ENCODE measurements at regions not wholly inside any gene's neighbourhood (a gene's known extent, or its start where the extent isn't known, plus 50 kb on each side); places are given as distances from the start of the nearest gene placed in this dataset.
"Not testable (repeated sequence)": the region's sequence is repeated elsewhere in the genome, so short reads cannot be mapped to it uniquely, and the experiment has no call there.

DNA sequence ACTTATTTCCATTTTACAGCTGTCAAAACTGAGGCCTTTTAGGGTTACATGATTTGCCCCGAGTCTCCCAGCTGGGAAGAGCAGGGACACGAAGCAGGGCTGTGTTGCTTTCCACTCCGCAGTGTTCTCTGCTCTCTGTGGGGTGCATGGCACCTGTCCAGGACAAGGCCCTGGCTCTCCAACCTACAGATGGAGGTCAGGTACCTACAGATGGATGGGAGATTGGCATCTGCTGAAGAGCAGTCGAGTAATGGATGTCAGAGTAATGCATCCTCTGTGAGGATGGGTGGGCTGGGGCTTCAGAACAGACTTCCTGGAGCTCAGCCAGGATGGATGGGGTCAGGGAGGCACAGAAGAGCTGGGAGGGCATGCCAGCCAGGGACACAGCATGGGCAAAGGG lies 85.0 kb downstream of the EMX2 start:
- H3K4me2 ChIP-seq, result no peak overlapping the region
- no peaks in the 10 kb centered on the region for H3K36me3 ChIP-seq (replicated peaks in 1 of 2; ENCODE audit: control insufficient read depth in 1 of 2, insufficient read depth in 2 of 2, low read length in 1 of 2)
- no peaks in the 10 kb centered on the region; the same call in 1 of the 2 replicates for H3K9me3 ChIP-seq
- no peaks in the 10 kb centered on the region for H3K9me2 ChIP-seq
- no peak overlapping the region for H2AFZ ChIP-seq (ENCODE audit: low read depth)
- no peaks in the 10 kb centered on the region for H3K27me3 ChIP-seq (ENCODE audit: insufficient read depth)
- H4K20me1 ChIP-seq (ENCODE audit: insufficient read depth), result no peaks in the 10 kb centered on the region
- H3K9ac ChIP-seq, result no peak overlapping the region
- no peak overlapping the region for H3K27ac ChIP-seq (ENCODE audit: low read depth in 2 of 2, low read length in 1 of 2)
- WGBS (ENCODE audit: low lambda C conversion rate), result 39% methylated on average over 4 of the region's 4 CpGs
- no peaks in the 10 kb centered on the region; a peak in 1 of 4 replicates for H3K4me1 ChIP-seq (ENCODE audit: control insufficient read depth in 1 of 2, insufficient read depth in 2 of 2, low read depth in 1 of 2, low read length in 1 of 2)
- TF ChIP-seq TAF1 (IDR thresholded peaks at IDR 0.05; ENCODE audit: borderline replicate concordance, low read depth, low read length), result no peak
- TF ChIP-seq, protein P1, sequence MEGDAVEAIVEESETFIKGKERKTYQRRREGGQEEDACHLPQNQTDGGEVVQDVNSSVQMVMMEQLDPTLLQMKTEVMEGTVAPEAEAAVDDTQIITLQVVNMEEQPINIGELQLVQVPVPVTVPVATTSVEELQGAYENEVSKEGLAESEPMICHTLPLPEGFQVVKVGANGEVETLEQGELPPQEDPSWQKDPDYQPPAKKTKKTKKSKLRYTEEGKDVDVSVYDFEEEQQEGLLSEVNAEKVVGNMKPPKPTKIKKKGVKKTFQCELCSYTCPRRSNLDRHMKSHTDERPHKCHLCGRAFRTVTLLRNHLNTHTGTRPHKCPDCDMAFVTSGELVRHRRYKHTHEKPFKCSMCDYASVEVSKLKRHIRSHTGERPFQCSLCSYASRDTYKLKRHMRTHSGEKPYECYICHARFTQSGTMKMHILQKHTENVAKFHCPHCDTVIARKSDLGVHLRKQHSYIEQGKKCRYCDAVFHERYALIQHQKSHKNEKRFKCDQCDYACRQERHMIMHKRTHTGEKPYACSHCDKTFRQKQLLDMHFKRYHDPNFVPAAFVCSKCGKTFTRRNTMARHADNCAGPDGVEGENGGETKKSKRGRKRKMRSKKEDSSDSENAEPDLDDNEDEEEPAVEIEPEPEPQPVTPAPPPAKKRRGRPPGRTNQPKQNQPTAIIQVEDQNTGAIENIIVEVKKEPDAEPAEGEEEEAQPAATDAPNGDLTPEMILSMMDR (IDR thresholded peaks at IDR 0.05), result no peak
- no peak for TF ChIP-seq ELF1 (IDR thresholded peaks at IDR 0.05)
- TF ChIP-seq, protein P2, sequence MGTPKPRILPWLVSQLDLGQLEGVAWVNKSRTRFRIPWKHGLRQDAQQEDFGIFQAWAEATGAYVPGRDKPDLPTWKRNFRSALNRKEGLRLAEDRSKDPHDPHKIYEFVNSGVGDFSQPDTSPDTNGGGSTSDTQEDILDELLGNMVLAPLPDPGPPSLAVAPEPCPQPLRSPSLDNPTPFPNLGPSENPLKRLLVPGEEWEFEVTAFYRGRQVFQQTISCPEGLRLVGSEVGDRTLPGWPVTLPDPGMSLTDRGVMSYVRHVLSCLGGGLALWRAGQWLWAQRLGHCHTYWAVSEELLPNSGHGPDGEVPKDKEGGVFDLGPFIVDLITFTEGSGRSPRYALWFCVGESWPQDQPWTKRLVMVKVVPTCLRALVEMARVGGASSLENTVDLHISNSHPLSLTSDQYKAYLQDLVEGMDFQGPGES (IDR thresholded peaks at IDR 0.05; ENCODE audit: low read depth, low read length), result no peak
- TF ChIP-seq EZH2phosphoT487 (IDR thresholded peaks at IDR 0.05; ENCODE audit: borderline replicate concordance, low read depth), result no peak
- no peak for TF ChIP-seq POLR2AphosphoS5 (IDR thresholded peaks at IDR 0.05; ENCODE audit: low read depth, low read length)
- TF ChIP-seq, protein P3, sequence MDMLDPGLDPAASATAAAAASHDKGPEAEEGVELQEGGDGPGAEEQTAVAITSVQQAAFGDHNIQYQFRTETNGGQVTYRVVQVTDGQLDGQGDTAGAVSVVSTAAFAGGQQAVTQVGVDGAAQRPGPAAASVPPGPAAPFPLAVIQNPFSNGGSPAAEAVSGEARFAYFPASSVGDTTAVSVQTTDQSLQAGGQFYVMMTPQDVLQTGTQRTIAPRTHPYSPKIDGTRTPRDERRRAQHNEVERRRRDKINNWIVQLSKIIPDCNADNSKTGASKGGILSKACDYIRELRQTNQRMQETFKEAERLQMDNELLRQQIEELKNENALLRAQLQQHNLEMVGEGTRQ (IDR thresholded peaks at IDR 0.05; ENCODE audit: borderline replicate concordance, low read depth, low read length), result no peak
- TF ChIP-seq, protein P4, sequence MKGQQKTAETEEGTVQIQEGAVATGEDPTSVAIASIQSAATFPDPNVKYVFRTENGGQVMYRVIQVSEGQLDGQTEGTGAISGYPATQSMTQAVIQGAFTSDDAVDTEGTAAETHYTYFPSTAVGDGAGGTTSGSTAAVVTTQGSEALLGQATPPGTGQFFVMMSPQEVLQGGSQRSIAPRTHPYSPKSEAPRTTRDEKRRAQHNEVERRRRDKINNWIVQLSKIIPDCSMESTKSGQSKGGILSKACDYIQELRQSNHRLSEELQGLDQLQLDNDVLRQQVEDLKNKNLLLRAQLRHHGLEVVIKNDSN (IDR thresholded peaks at IDR 0.05; ENCODE audit: borderline replicate concordance, low read depth), result no peak
- TF ChIP-seq, protein P5, sequence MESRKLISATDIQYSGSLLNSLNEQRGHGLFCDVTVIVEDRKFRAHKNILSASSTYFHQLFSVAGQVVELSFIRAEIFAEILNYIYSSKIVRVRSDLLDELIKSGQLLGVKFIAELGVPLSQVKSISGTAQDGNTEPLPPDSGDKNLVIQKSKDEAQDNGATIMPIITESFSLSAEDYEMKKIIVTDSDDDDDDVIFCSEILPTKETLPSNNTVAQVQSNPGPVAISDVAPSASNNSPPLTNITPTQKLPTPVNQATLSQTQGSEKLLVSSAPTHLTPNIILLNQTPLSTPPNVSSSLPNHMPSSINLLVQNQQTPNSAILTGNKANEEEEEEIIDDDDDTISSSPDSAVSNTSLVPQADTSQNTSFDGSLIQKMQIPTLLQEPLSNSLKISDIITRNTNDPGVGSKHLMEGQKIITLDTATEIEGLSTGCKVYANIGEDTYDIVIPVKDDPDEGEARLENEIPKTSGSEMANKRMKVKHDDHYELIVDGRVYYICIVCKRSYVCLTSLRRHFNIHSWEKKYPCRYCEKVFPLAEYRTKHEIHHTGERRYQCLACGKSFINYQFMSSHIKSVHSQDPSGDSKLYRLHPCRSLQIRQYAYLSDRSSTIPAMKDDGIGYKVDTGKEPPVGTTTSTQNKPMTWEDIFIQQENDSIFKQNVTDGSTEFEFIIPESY (IDR thresholded peaks at IDR 0.05; ENCODE audit: borderline replicate concordance, low read depth), result no peak
- TF ChIP-seq TEAD4 (IDR thresholded peaks at IDR 0.05; ENCODE audit: borderline replicate concordance, insufficient read depth), result no peak
- no peak for TF ChIP-seq JUND (IDR thresholded peaks at IDR 0.05)
- TF ChIP-seq RXRA (IDR thresholded peaks at IDR 0.05; ENCODE audit: borderline replicate concordance, low read depth), result no peak
- TF ChIP-seq GATA2 (CRISPR knock-in tag; IDR thresholded peaks at IDR 0.05), result no peak
- no peak for TF ChIP-seq MXI1 (IDR thresholded peaks at IDR 0.05; ENCODE audit: low read depth, low read length)
- no peak for TF ChIP-seq RFX5 (IDR thresholded peaks at IDR 0.05; ENCODE audit: low read length)
- H3F3A ChIP-seq (replicated peaks; ENCODE audit: insufficient read depth), result no peaks in the 10 kb centered on the region
- DNase-seq, result no peak
- H3K79me2 ChIP-seq (ENCODE audit: insufficient read depth), result no peaks in the 10 kb centered on the region
- H3K4me3 ChIP-seq (ENCODE audit: low read depth in 2 of 2, low read length in 1 of 2), result no peak overlapping the region
- CTCF ChIA-PET, result interaction anchor here (0.8 kb wide), 1 partner anchor 15 kb away, joined by 3 read pairs; no protein-coding TSS in a partner anchor
- POLR2A ChIA-PET, result no interaction called here

DNA sequence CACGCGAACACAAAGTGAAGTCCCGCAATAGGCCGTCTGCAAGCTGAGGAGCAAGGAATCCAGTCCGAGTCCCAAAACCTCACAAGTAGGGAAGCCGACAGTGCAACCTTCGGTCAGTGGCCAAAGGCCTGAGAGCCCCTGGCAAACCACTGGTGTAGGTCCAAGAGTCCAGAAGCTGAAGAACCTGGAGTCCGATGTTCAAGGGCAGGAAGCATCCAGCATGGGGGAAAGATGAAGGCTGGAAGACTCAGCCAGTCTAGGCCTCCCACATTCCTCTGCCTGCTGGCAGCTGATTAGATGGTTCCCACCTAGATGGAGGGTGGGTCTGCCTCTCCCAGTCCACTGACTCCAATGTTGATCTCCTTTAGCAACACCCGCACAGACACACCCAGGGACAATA lies 87.2 kb downstream of the EMX2 start:
- H3K9ac ChIP-seq; H2AFZ ChIP-seq (ENCODE audit: low read depth); H3K27me3 ChIP-seq (ENCODE audit: insufficient read depth); POLR2A ChIA-PET; H4K20me1 ChIP-seq (ENCODE audit: insufficient read depth); DNase-seq; H3K9me2 ChIP-seq; H3K27ac ChIP-seq (ENCODE audit: low read depth in 2 of 2, low read length in 1 of 2); CTCF ChIA-PET; H3K79me2 ChIP-seq (ENCODE audit: insufficient read depth); H3K4me2 ChIP-seq; H3K4me1 ChIP-seq (ENCODE audit: control insufficient read depth in 1 of 2, insufficient read depth in 2 of 2, low read depth in 1 of 2, low read length in 1 of 2); H3K9me3 ChIP-seq; H3F3A ChIP-seq (replicated peaks; ENCODE audit: insufficient read depth); H3K4me3 ChIP-seq (ENCODE audit: low read depth in 2 of 2, low read length in 1 of 2); H3K36me3 ChIP-seq (replicated peaks in 1 of 2; ENCODE audit: control insufficient read depth in 1 of 2, insufficient read depth in 2 of 2, low read length in 1 of 2): not testable (repeated sequence)
- 77% methylated on average over 8 of the region's 9 CpGs for whole genome bisulfite sequencing (ENCODE audit: low lambda C conversion rate)

All from SK-N-SH (cell line).